HCT116 (cell line): ENCODE measurements at regions not wholly inside any gene's neighbourhood (a gene's known extent, or its start where the extent isn't known, plus 50 kb on each side); places are given as distances from the start of the nearest gene placed in this dataset.

Experiments used
- ATF3 ChIP-seq: IDR thresholded peaks from 2 replicates; pipeline ENCODE4 v1.6.1; 2012
- CEBPB ChIP-seq: IDR thresholded peaks from 2 replicates; pipeline ENCODE4 v1.6.1; 2012; ENCODE audit warnings: low read depth
- CTCF ChIP-seq, 3 experiments: fragments of 200-600 bp in 1 of 3; sonication (generic) in 1 of 3; IDR thresholded peaks in 2 of 3; conservative IDR thresholded peaks in 1 of 3; 2 replicates each; pipeline ENCODE4 v1.5.1; 2012 to 2017; ENCODE audit warnings: low read depth in 2 of 3, low read length in 2 of 3, antibody characterized with exemption in 1 of 3, borderline replicate concordance in 1 of 3, control low read depth in 1 of 3, mild to moderate bottlenecking in 1 of 3, mixed read lengths in 1 of 3, mixed run types in 1 of 3, moderate library complexity in 1 of 3; ENCODE audit not compliant: insufficient read depth in 1 of 3
- EZH2phosphoT487 ChIP-seq: fragments of 200-600 bp; IDR thresholded peaks from 2 replicates; pipeline ENCODE4 v1.6.1; 2018; ENCODE audit warnings: antibody characterized with exemption, borderline replicate concordance
- POLR2A ChIP-seq: IDR thresholded peaks from 2 replicates; pipeline ENCODE4 v1.7.0; 2011; ENCODE audit warnings: borderline replicate concordance; ENCODE audit not compliant: insufficient read depth, insufficient read length; ENCODE audit errors: extremely low read depth
- REST ChIP-seq: IDR thresholded peaks from 2 replicates; pipeline ENCODE4 v1.6.1; 2012; ENCODE audit warnings: low read depth
- SIN3A ChIP-seq: IDR thresholded peaks from 2 replicates; pipeline ENCODE4 v1.6.1; 2012; ENCODE audit warnings: low read depth
- TCF7L2 ChIP-seq: IDR thresholded peaks from 2 replicates; pipeline ENCODE4 v1.7.0; 2011; ENCODE audit warnings: borderline replicate concordance, inconsistent platforms; ENCODE audit not compliant: insufficient read depth, insufficient read length; ENCODE audit errors: extremely low read depth
- ZNF274 ChIP-seq: fragments of 200-500 bp; sonication (Bioruptor generic); IDR thresholded peaks from 2 replicates; pipeline ENCODE4 v1.6.1; 2014; ENCODE audit warnings: mild to moderate bottlenecking, low read depth, low read length, inconsistent platforms

- no peak for TF ChIP-seq CTCF (IDR thresholded peaks at IDR 0.05 in 2 of 3, conservative IDR thresholded peaks at IDR 0.05 in 1 of 3; ENCODE audit: borderline replicate concordance in 1 of 3, insufficient read depth in 1 of 3, low read depth in 2 of 3, low read length in 2 of 3)
- TF ChIP-seq SIN3A: no peak
- no peak for TF ChIP-seq ZNF274
- TF ChIP-seq TCF7L2: no peak
- no peak for TF ChIP-seq POLR2A
- no peak for TF ChIP-seq REST
- TF ChIP-seq EZH2phosphoT487: no peak
- no peak for TF ChIP-seq ATF3
- TF ChIP-seq CEBPB: no peak
Observed at GRCh38 chr3:6437631-6438030, 423.3 kb upstream of the GRM7 start.
